HepG2 (cell line): ENCODE measurements at regions not wholly inside any gene's neighbourhood (a gene's known extent, or its start where the extent isn't known, plus 50 kb on each side); places are given as distances from the start of the nearest gene placed in this dataset.

Experiments used
- ADNP ChIP-seq: sonication (generic); formaldehyde crosslinking; IDR thresholded peaks from 2 replicates; pipeline ENCODE4 v1.4.0; 2020; ENCODE audit warnings: missing genetic modification reagents
- AGO1 ChIP-seq: fragments of 200-400 bp; formaldehyde crosslinking; IDR thresholded peaks from 2 replicates; pipeline ENCODE4 v1.6.1; 2017; ENCODE audit warnings: mild to moderate bottlenecking, low read depth, low read length, moderate library complexity; ENCODE audit not compliant: poor library complexity, severe bottlenecking
- CEBPB ChIP-seq: IDR thresholded peaks from 2 replicates; pipeline ENCODE4 v1.6.1; 2011; ENCODE audit warnings: low read depth, low read length, improper control_type of control experiment, borderline replicate concordance
- CREB1 ChIP-seq, 2 experiments: fragments of 450-650 bp in 1 of 2; IDR thresholded peaks; 2 replicates each; pipeline ENCODE4 v1.6.1; 2016 to 2017; ENCODE audit warnings: control low read depth in 1 of 2, mild to moderate bottlenecking in 1 of 2, missing compliant biosample characterization in 1 of 2, missing genetic modification characterization in 1 of 2
- EP300 ChIP-seq, 3 experiments: sonication (generic) in 1 of 3; formaldehyde crosslinking in 1 of 3; IDR thresholded peaks; 2 replicates each; pipeline versions ENCODE4 v1.5.1 to v1.6.1; 2011 to 2020; ENCODE audit warnings: low read depth in 2 of 3, low read length in 2 of 3, borderline replicate concordance in 1 of 3, improper control_type of control experiment in 1 of 3, mild to moderate bottlenecking in 1 of 3, missing genetic modification reagents in 1 of 3, moderate library complexity in 1 of 3
- FOXA3 ChIP-seq: IDR thresholded peaks from 2 replicates; pipeline ENCODE4 v1.6.1; 2016; ENCODE audit warnings: missing genetic modification reagents, missing compliant biosample characterization
- GFI1 ChIP-seq: sonication (generic); formaldehyde crosslinking; IDR thresholded peaks from 2 replicates; pipeline ENCODE4 v1.5.0; 2020; ENCODE audit warnings: missing genetic modification reagents, mild to moderate bottlenecking, borderline replicate concordance
- NFE2L2 ChIP-seq: fragments of 150-350 bp; IDR thresholded peaks from 2 replicates; pipeline ENCODE4 v1.6.1; 2014; ENCODE audit warnings: low read length
- RELA ChIP-seq: sonication (generic); formaldehyde crosslinking; IDR thresholded peaks from 2 replicates; pipeline ENCODE4 v1.4.0; 2020; ENCODE audit warnings: missing genetic modification reagents
- REPIN1 ChIP-seq: sonication (generic); formaldehyde crosslinking; IDR thresholded peaks from 2 replicates; pipeline ENCODE4 v1.8.0; 2022; ENCODE audit warnings: missing genetic modification reagents, low read depth, mild to moderate bottlenecking, borderline replicate concordance
- SATB2 ChIP-seq: sonication (generic); formaldehyde crosslinking; IDR thresholded peaks from 2 replicates; pipeline ENCODE4 v1.5.0; 2020; ENCODE audit warnings: missing genetic modification reagents
- SIX1 ChIP-seq: sonication (generic); formaldehyde crosslinking; IDR thresholded peaks from 2 replicates; pipeline ENCODE4 v1.4.0; 2020; ENCODE audit warnings: missing genetic modification reagents, borderline replicate concordance
- SMYD3 ChIP-seq: sonication (generic); formaldehyde crosslinking; IDR thresholded peaks from 2 replicates; pipeline ENCODE4 v1.8.1; 2023; ENCODE audit warnings: mild to moderate bottlenecking, missing genetic modification reagents
- ZNF607 ChIP-seq: sonication (generic); formaldehyde crosslinking; IDR thresholded peaks from 2 replicates; pipeline ENCODE4 v1.5.1; 2020; ENCODE audit warnings: missing genetic modification reagents, mild to moderate bottlenecking, borderline replicate concordance
- ZNF709 ChIP-seq: sonication (generic); formaldehyde crosslinking; IDR thresholded peaks from 2 replicates; pipeline ENCODE4 v1.5.0; 2020; ENCODE audit warnings: mild to moderate bottlenecking, missing genetic modification reagents
- ZNF788 ChIP-seq: sonication (generic); formaldehyde crosslinking; IDR thresholded peaks from 2 replicates; pipeline ENCODE4 v1.5.0; 2020; ENCODE audit warnings: mild to moderate bottlenecking, missing genetic modification reagents, borderline replicate concordance
- ZSCAN9 ChIP-seq: IDR thresholded peaks from 2 replicates; pipeline ENCODE4 v1.6.1; 2016; ENCODE audit warnings: borderline replicate concordance
- TF ChIP-seq, protein P1 (sequence below): sonication (generic); formaldehyde crosslinking; IDR thresholded peaks from 2 replicates; pipeline ENCODE4 v1.5.0; 2020; ENCODE audit warnings: mild to moderate bottlenecking, missing genetic modification reagents, borderline replicate concordance
- TF ChIP-seq, protein P2 (sequence below): sonication (generic); formaldehyde crosslinking; IDR thresholded peaks from 2 replicates; pipeline ENCODE4 v1.4.0; 2020; ENCODE audit warnings: missing genetic modification reagents
- TF ChIP-seq, protein P3 (sequence below): sonication (generic); formaldehyde crosslinking; IDR thresholded peaks from 2 replicates; pipeline ENCODE4 v1.9.0; 2021; ENCODE audit warnings: missing genetic modification reagents, mild to moderate bottlenecking, borderline replicate concordance
- TF ChIP-seq, protein P4 (sequence below): sonication (generic); formaldehyde crosslinking; IDR thresholded peaks from 2 replicates; pipeline ENCODE4 v1.8.1; 2023; ENCODE audit warnings: mild to moderate bottlenecking, moderate library complexity, missing genetic modification reagents
- TF ChIP-seq, protein P5 (sequence below): IDR thresholded peaks from 2 replicates; pipeline ENCODE4 v1.6.1; 2016; ENCODE audit warnings: low read depth

DNA sequence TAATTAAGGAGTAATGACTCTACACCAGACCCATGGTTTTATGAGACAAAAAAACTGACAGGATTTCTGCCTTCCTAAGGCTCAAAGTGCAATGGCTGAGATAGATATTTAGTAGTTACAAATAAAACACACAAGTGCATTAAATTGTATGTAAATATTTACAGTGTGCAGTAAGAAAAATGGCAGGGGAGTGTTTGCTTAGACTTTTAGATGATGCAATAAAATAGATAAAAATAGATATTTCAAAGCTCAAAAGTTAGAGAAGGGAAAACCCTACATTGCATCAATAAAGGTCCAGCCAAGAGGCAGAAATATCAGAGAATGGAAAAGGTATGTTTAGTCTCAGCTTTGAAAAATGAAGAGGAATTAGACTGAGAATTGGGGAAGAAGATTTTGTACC is 226.3 kb upstream of the FGGY start (continued):
- TF ChIP-seq REPIN1 (peak; percentile 1; the same call in 1 of the 2 replicates), ZNF788 (CRISPR knock-in tag) (no peak), EP300 (IDR thresholded peaks at IDR 0.05; ENCODE audit: low read depth in 2 of 2, low read length in 2 of 2) (peak in 1 of 2 experiments; percentile 50; a peak in 1 of 4 replicates), EP300 (CRISPR knock-in tag; IDR thresholded peaks at IDR 0.05; ENCODE audit: borderline replicate concordance) (no peak), AGO1 (no peak), CEBPB (peak; percentile 86), CREB1 (IDR thresholded peaks at IDR 0.05) (no peak), CREB1 (CRISPR knock-in tag; IDR thresholded peaks at IDR 0.05) (peak; percentile 30; the same call in 1 of the 2 replicates), NFE2L2 (no peak), SMYD3 (CRISPR knock-in tag) (no peak), ZSCAN9 (CRISPR knock-in tag) (0 out of 2 replicates have a peak, but pooled peaks have one; percentile 51), SATB2 (0 out of 2 replicates have a peak, but pooled peaks have one; percentile 20), RELA (CRISPR knock-in tag) (peak; percentile 38; the same call in 1 of the 2 replicates), ZNF607 (no peak), ADNP (CRISPR knock-in tag) (no peak), ZNF709 (CRISPR knock-in tag) (no peak), SIX1 (CRISPR knock-in tag) (no peak), FOXA3 (CRISPR knock-in tag) (peak; percentile 84), GFI1 (CRISPR knock-in tag) (no peak)
- TF ChIP-seq, protein P1, sequence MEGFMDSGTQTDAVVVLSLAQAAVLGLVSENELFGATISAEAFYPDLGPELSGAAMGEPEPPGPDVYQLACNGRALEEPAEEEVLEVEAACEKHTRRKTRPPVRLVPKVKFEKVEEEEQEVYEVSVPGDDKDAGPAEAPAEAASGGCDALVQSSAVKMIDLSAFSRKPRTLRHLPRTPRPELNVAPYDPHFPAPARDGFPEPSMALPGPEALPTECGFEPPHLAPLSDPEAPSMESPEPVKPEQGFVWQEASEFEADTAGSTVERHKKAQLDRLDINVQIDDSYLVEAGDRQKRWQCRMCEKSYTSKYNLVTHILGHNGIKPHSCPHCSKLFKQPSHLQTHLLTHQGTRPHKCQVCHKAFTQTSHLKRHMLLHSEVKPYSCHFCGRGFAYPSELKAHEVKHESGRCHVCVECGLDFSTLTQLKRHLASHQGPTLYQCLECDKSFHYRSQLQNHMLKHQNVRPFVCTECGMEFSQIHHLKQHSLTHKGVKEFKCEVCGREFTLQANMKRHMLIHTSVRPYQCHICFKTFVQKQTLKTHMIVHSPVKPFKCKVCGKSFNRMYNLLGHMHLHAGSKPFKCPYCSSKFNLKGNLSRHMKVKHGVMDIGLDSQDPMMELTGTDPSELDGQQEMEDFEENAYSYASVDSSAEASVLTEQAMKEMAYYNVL (CRISPR knock-in tag) = no peak
- TF ChIP-seq, protein P2, sequence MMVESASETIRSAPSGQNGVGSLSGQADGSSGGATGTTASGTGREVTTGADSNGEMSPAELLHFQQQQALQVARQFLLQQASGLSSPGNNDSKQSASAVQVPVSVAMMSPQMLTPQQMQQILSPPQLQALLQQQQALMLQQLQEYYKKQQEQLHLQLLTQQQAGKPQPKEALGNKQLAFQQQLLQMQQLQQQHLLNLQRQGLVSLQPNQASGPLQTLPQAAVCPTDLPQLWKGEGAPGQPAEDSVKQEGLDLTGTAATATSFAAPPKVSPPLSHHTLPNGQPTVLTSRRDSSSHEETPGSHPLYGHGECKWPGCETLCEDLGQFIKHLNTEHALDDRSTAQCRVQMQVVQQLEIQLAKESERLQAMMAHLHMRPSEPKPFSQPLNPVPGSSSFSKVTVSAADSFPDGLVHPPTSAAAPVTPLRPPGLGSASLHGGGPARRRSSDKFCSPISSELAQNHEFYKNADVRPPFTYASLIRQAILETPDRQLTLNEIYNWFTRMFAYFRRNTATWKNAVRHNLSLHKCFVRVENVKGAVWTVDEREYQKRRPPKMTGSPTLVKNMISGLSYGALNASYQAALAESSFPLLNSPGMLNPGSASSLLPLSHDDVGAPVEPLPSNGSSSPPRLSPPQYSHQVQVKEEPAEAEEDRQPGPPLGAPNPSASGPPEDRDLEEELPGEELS (CRISPR knock-in tag) = peak; percentile 33; the same call in 1 of the 2 replicates
- TF ChIP-seq, protein P3, sequence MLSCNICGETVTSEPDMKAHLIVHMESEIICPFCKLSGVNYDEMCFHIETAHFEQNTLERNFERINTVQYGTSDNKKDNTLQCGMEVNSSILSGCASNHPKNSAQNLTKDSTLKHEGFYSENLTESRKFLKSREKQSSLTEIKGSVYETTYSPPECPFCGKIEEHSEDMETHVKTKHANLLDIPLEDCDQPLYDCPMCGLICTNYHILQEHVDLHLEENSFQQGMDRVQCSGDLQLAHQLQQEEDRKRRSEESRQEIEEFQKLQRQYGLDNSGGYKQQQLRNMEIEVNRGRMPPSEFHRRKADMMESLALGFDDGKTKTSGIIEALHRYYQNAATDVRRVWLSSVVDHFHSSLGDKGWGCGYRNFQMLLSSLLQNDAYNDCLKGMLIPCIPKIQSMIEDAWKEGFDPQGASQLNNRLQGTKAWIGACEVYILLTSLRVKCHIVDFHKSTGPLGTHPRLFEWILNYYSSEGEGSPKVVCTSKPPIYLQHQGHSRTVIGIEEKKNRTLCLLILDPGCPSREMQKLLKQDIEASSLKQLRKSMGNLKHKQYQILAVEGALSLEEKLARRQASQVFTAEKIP (CRISPR knock-in tag) = no peak
- TF ChIP-seq, protein P4, sequence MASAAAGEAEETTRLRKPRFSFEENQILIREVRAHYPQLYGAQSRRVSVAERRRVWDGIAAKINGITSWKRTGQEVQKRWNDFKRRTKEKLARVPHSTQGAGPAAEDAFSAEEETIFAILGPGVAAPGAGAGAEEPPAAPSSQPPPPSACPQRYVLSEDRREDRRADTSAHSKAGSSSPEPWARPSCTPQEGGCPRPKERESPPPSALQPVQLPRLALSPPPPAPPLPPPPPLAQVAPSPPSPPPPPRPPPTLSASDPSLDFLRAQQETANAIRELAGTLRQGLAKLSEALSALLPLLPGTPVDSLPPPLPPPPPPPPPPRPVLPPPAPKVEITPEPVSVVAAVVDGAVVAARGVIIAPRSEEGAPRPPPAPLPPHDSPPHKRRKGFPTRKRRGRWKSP = no peak
- TF ChIP-seq, protein P5, sequence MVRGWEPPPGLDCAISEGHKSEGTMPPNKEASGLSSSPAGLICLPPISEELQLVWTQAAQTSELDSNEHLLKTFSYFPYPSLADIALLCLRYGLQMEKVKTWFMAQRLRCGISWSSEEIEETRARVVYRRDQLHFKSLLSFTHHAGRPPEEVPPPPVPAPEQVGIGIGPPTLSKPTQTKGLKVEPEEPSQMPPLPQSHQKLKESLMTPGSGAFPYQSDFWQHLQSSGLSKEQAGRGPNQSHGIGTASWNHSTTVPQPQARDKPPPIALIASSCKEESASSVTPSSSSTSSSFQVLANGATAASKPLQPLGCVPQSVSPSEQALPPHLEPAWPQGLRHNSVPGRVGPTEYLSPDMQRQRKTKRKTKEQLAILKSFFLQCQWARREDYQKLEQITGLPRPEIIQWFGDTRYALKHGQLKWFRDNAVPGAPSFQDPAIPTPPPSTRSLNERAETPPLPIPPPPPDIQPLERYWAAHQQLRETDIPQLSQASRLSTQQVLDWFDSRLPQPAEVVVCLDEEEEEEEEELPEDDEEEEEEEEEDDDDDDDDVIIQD (CRISPR knock-in tag) = no peak
